ENCODE measurements at regions not wholly inside any gene's neighbourhood (a gene's known extent, or its start where the extent isn't known, plus 50 kb on each side); places are given as distances from the start of the nearest gene placed in this dataset.

GRCh38 chr13:28584873-28585381 lies 74.0 kb upstream of the POMP start:
- Histone ChIP-seq H3K4me3 (replicated peaks; ENCODE audit: low read depth, low read length) (no peak overlapping the region), H3K27me3 (replicated peaks; ENCODE audit: control insufficient read depth, insufficient read depth, low read length) (no peaks in the 10 kb centered on the region), H3K36me3 (ENCODE audit: control insufficient read depth, insufficient read depth, low read length) (no peaks in the 10 kb centered on the region)
- DNase-seq (ENCODE audit: extremely low read depth, insufficient read length): no peak
- no peak for TF ChIP-seq CTCF (IDR thresholded peaks at IDR 0.05; ENCODE audit: insufficient read depth, low read length, poor library complexity, severe bottlenecking)

GRCh38 chr13:28583651-28584091 lies 75.3 kb upstream of the POMP start:
- Histone ChIP-seq H3K4me3 (replicated peaks; ENCODE audit: low read depth, low read length) (no peak overlapping the region), H3K27me3 (replicated peaks; ENCODE audit: control insufficient read depth, insufficient read depth, low read length) (no peaks in the 10 kb centered on the region), H3K36me3 (ENCODE audit: control insufficient read depth, insufficient read depth, low read length) (no peaks in the 10 kb centered on the region)
- no peak for TF ChIP-seq CTCF (IDR thresholded peaks at IDR 0.05; ENCODE audit: insufficient read depth, low read length, poor library complexity, severe bottlenecking)
- DNase-seq (ENCODE audit: extremely low read depth, insufficient read length): no peak

- no peak overlapping the region for H3K4me3 ChIP-seq (replicated peaks; ENCODE audit: low read depth, low read length)
- no peaks in the 10 kb centered on the region for H3K36me3 ChIP-seq (ENCODE audit: control insufficient read depth, insufficient read depth, low read length)
- H3K27me3 ChIP-seq (replicated peaks; ENCODE audit: control insufficient read depth, insufficient read depth, low read length): no peaks in the 10 kb centered on the region
- DNase-seq (ENCODE audit: extremely low read depth, insufficient read length): no peak
- TF ChIP-seq CTCF (IDR thresholded peaks at IDR 0.05; ENCODE audit: insufficient read depth, low read length, poor library complexity, severe bottlenecking): no peak
Observed at GRCh38 chr13:28582892-28583240, 76.1 kb upstream of the POMP start.

- no peak for TF ChIP-seq CTCF (IDR thresholded peaks at IDR 0.05; ENCODE audit: insufficient read depth, low read length, poor library complexity, severe bottlenecking)
- DNase-seq (ENCODE audit: extremely low read depth, insufficient read length): no peak
- Histone ChIP-seq H3K4me3 (replicated peaks; ENCODE audit: low read depth, low read length) (no peak overlapping the region), H3K36me3 (ENCODE audit: control insufficient read depth, insufficient read depth, low read length) (no peaks in the 10 kb centered on the region), H3K27me3 (replicated peaks; ENCODE audit: control insufficient read depth, insufficient read depth, low read length) (no peaks in the 10 kb centered on the region)
Observed at GRCh38 chr13:28582225-28582891, 76.6 kb upstream of the POMP start.

- H3K27me3 ChIP-seq (replicated peaks; ENCODE audit: control insufficient read depth, insufficient read depth, low read length): no peaks in the 10 kb centered on the region
- no peak overlapping the region for H3K4me3 ChIP-seq (replicated peaks; ENCODE audit: low read depth, low read length)
- no peak for TF ChIP-seq CTCF (IDR thresholded peaks at IDR 0.05; ENCODE audit: insufficient read depth, low read length, poor library complexity, severe bottlenecking)
- no peak for DNase-seq (ENCODE audit: extremely low read depth, insufficient read length)
- H3K36me3 ChIP-seq (ENCODE audit: control insufficient read depth, insufficient read depth, low read length): no peaks in the 10 kb centered on the region
Observed at GRCh38 chr13:28581451-28581850, 77.5 kb upstream of the POMP start.

- TF ChIP-seq CTCF (IDR thresholded peaks at IDR 0.05; ENCODE audit: insufficient read depth, low read length, poor library complexity, severe bottlenecking): no peak
- Histone ChIP-seq H3K27me3 (replicated peaks; ENCODE audit: control insufficient read depth, insufficient read depth, low read length) (no peaks in the 10 kb centered on the region), H3K36me3 (ENCODE audit: control insufficient read depth, insufficient read depth, low read length) (no peaks in the 10 kb centered on the region), H3K4me3 (replicated peaks; ENCODE audit: low read depth, low read length) (no peak overlapping the region)
- no peak for DNase-seq (ENCODE audit: extremely low read depth, insufficient read length)
Observed at GRCh38 chr13:28579736-28580135, 79.2 kb upstream of the POMP start.

All from GM06990 (cell line).